ENCODE measurements at regions not wholly inside any gene's neighbourhood (a gene's known extent, or its start where the extent isn't known, plus 50 kb on each side); places are given as distances from the start of the nearest gene placed in this dataset.

DNA sequence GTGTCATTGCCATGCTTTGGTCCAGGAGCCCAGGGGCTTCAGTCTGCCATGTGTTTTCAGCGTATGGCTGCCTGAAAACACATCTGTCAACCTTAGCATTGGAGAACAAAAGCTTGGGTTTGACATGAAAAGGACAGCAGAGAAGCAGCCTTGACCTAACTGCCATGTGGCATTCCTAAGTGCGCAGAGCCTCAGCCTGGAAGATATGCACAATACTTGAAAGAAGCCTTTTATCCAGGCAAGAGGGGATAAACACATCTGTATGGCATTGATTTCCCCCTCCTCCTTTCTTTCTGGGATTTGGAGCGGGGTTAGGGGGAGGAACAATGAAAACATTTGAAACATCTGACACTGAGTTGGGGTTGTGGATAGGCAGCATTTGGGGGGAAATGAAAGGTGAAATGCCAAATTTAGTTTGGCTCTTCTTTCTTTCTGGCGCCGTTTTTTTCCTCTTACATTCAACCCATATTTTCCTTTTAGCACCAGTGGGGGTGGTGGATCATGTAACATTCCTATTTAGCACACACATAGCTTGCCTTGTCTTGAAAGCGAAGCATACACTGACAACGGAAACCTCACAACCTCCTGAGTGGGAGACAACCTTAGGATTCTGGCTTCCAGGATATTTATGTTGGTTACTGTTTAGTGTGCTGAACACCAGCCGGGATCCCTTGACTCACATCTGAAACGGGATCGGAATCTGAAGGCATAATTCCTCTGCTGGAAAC, 177.0 kb downstream of the C12orf75 start:
- TF ChIP-seq, protein P1, sequence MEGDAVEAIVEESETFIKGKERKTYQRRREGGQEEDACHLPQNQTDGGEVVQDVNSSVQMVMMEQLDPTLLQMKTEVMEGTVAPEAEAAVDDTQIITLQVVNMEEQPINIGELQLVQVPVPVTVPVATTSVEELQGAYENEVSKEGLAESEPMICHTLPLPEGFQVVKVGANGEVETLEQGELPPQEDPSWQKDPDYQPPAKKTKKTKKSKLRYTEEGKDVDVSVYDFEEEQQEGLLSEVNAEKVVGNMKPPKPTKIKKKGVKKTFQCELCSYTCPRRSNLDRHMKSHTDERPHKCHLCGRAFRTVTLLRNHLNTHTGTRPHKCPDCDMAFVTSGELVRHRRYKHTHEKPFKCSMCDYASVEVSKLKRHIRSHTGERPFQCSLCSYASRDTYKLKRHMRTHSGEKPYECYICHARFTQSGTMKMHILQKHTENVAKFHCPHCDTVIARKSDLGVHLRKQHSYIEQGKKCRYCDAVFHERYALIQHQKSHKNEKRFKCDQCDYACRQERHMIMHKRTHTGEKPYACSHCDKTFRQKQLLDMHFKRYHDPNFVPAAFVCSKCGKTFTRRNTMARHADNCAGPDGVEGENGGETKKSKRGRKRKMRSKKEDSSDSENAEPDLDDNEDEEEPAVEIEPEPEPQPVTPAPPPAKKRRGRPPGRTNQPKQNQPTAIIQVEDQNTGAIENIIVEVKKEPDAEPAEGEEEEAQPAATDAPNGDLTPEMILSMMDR (IDR thresholded peaks at IDR 0.05), result no peak
- TF ChIP-seq POLR2A (IDR thresholded peaks at IDR 0.05), result no peak
- TF ChIP-seq EP300 (IDR thresholded peaks at IDR 0.05), result no peak
